ENCODE measurements at regions not wholly inside any gene's neighbourhood (a gene's known extent, or its start where the extent isn't known, plus 50 kb on each side); places are given as distances from the start of the nearest gene placed in this dataset.
"Not testable (repeated sequence)": the region's sequence is repeated elsewhere in the genome, so short reads cannot be mapped to it uniquely, and the experiment has no call there.

DNA sequence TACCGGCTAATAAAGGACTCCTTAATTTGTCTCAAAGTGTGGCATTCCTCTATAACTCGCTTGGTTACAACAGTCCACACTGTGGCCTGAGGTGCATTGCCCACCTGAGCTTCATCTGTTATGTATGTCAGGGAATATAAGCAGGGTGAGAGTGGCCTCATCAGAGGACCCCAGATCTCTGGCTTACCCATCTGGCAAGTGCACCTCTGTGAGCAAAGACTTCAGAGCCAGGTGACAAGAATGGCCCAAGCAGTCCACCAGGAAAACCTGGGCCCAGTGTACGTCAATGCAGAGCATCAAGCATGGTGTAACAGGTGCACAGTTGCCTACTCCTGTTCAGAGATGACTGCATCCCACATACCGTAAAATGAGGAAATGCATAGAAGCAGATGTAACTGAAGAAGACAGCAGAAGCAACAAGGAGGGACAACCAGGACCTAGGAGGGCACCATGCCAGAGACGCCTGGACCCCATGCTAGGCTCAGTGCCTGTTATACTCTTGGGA is 1621.0 kb downstream of the SPATA31A7 start:
- H3K4me1 ChIP-seq (replicated peaks in 1 of 2); H3K4me3 ChIP-seq; H3K27ac ChIP-seq; in situ Hi-C loops (cut with MboI; ENCODE audit: low pct_unique_long_range_greater_than_20kb in 2 of 9, low sequenced_read_pairs in 9 of 9, unreplicated experiment in 9 of 9); ATAC-seq (replicated peaks in 6 of 8): not testable (repeated sequence)
- 25 to 100% (median 56%) methylated on average over 1 to 3 of the region's 5 CpGs; no CpG with 5 or more reads in 1 of the 10 experiments for whole genome bisulfite sequencing, 10 experiments

DNA sequence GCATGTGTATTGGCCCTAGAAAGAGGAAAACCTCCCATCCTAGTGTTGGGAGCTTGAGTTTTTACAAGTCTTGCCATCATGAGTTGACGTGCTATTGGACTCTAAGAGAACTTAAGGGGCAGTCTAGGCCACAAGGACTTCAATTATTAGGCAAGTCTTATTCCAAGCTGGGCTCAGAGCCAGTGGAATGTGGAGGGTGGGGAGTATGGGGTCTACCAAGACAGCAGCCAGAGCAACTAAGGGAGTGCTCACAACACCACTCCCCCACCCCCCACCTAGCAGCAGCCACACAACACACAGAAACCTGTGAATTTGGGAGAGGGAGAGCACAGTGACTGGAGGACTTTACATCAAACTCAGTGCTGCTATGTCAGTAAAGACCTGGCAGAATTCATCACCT is 1625.6 kb downstream of the SPATA31A7 start:
- ATAC-seq (replicated peaks in 6 of 8); H3K27ac ChIP-seq; H3K4me1 ChIP-seq (replicated peaks in 1 of 2); H3K4me3 ChIP-seq; in situ Hi-C loops (cut with MboI; ENCODE audit: low pct_unique_long_range_greater_than_20kb in 2 of 9, low sequenced_read_pairs in 9 of 9, unreplicated experiment in 9 of 9): not testable (repeated sequence)
- 10 to 50% methylated on average over 1 of the region's 1 CpG; no CpG with 5 or more reads in 8 of the 10 experiments for WGBS, 10 experiments

DNA sequence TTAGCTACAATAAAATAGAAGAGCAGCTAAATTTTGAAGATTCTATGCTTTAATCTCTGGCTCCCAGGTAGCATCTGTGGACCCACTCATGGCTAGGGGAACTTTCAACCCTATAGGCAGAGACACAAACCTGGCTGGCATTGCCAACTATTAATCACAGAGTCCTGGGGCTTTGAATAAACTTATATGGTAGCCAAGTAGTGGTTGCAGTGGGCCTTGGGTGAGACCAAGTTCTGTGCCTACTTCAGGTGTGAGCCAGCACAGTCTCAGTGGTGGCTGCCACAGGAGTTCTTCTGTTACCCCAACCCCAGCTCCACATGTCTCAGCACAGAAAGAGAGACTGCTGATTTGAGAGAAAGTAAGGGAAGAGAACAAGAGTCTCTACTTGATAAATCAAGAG is 1626.5 kb downstream of the SPATA31A7 start:
- ATAC-seq (replicated peaks in 6 of 8); H3K4me3 ChIP-seq; H3K27ac ChIP-seq; H3K4me1 ChIP-seq (replicated peaks in 1 of 2); in situ Hi-C loops (cut with MboI; ENCODE audit: low pct_unique_long_range_greater_than_20kb in 2 of 9, low sequenced_read_pairs in 9 of 9, unreplicated experiment in 9 of 9): not testable (repeated sequence)

DNA sequence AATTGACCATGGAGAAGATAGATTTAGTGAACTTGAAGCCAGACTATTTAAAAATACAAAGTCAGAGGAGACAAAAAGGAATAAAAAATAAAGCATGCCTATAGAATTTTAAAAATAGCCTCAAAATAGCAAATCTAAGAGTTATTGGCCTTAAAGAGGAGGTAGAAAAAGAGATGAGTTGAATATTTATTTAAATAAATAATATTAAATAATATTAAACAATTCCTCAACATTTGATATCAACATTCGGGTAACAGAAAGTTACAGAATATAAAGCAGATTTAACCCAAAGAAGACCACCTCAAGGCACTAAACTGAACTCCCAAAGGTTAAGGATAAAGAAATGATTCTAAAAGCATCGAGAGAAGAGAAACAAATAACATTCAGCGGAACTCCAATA is 1627.4 kb downstream of the SPATA31A7 start:
- ATAC-seq (replicated peaks in 6 of 8); H3K27ac ChIP-seq; H3K4me3 ChIP-seq; H3K4me1 ChIP-seq (replicated peaks in 1 of 2); in situ Hi-C loops (cut with MboI; ENCODE audit: low pct_unique_long_range_greater_than_20kb in 2 of 9, low sequenced_read_pairs in 9 of 9, unreplicated experiment in 9 of 9): not testable (repeated sequence)
- 7 to 71% (median 32%) methylated on average over 1 of the region's 3 CpGs; no CpG with 5 or more reads in 2 of the 10 experiments for WGBS, 10 experiments

DNA sequence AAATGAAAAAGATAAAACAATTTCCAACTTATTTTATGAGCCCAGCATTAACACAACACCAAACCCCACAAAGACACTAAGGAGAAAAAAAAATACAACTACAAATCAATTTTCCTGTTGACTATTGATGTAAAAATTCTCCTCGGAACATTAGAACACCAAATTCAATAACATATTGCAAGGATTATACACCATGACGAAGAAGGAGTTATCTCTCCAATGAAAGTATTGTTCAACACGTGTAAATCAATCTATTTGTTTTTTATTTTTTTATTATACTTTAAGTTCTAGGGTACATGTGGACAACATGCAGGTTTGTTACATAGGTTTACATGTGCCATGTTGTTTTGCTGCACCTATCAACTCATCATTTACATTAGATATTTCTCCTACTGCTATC is 1632.3 kb downstream of the SPATA31A7 start:
- H3K4me3 ChIP-seq; H3K4me1 ChIP-seq (replicated peaks in 1 of 2); ATAC-seq (replicated peaks in 6 of 8); in situ Hi-C loops (cut with MboI; ENCODE audit: low pct_unique_long_range_greater_than_20kb in 2 of 9, low sequenced_read_pairs in 9 of 9, unreplicated experiment in 9 of 9); H3K27ac ChIP-seq: not testable (repeated sequence)
- WGBS, 10 experiments: 0 to 60% (median 8%) methylated on average over 1 to 2 of the region's 3 CpGs; no CpG with 5 or more reads in 4 of the 10 experiments

DNA sequence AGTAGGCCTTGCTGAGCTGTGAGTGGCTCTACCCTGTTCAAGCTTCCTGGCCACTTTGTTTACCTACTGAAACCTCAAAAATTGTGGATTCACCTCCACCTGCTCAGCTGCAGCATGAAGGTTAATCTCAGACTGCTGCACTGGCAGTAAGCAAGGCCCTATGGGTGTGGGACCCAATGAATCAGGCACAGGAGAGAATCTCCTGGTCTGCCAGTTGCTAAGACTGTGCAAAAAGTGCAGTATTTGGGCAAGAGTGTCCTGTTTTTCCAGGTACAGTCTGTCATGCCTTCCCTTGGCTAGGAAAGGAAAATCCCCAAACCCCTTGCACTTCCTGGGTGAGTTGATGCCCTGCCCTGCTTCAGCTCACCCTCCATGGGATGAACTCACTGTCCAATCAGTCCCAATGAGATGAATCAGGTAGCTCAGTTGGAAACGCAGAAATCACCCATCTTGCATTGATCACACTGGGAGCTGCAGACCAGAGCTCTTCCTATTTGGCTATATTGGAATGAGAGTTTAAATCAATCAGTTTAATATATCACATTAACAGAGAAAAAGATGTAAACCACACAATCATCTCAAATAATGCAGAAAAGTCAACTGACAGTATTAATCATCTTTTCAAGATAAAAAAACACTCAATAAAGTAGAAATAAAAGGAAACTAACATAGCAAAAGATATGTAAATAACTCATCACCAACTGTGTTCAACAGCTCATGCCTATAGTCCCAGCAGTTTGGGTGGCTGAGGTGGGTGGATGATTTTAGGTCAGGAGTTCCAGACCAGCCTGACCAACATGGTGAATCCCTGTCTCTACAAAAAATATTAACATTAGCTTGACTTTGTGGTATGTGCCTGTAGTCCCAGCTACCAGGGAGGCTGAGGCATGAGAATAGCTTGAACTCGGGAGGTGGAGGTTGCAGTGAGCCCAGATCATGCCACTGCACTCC is 1638.4 kb downstream of the SPATA31A7 start:
- in situ Hi-C loops (cut with MboI; ENCODE audit: low pct_unique_long_range_greater_than_20kb in 2 of 9, low sequenced_read_pairs in 9 of 9, unreplicated experiment in 9 of 9); H3K4me1 ChIP-seq (replicated peaks in 1 of 2); H3K4me3 ChIP-seq; ATAC-seq (replicated peaks in 6 of 8); H3K27ac ChIP-seq: not testable (repeated sequence)
- 0 to 75% (median 40%) methylated on average over 1 of the region's 2 CpGs; no CpG with 5 or more reads in 4 of the 10 experiments for WGBS, 10 experiments

DNA sequence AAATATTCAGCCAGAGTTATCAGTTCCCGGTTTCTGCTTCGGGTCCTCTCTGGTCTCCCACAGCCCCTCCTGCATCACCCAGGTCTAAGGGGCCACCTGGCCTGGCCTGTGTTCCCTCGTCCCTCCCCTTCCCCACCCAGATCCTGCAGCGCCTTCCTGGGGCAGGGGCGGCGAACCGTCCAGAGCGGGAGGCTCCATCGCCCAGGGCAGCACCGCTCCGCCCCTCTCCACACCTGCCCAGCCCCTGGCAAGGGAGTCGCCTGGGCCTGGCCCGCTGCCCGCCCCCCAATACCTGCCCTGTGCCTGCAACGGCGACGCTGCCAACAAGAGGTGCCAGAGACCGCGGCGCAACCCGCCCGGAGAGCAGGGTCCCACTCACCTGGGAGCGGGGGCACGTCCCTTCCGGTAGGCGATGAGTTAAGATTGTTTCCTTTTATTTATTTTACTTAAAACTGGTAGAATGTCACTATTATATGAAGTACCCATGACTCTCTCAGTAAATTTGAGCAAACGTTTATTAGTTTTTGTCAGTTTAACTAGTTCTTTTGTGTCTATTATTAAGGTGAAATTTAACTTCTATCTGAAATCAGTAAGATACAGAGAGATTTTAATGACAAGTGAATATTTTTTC is 1641.1 kb downstream of the SPATA31A7 start:
- in situ Hi-C loops (cut with MboI; ENCODE audit: low pct_unique_long_range_greater_than_20kb in 2 of 9, low sequenced_read_pairs in 9 of 9, unreplicated experiment in 9 of 9); H3K27ac ChIP-seq; ATAC-seq (replicated peaks in 6 of 8); H3K4me1 ChIP-seq (replicated peaks in 1 of 2); H3K4me3 ChIP-seq: not testable (repeated sequence)
- 0 to 40% (median 20%) methylated on average over 1 to 2 of the region's 27 CpGs; no CpG with 5 or more reads in 7 of the 10 experiments for WGBS, 10 experiments

DNA sequence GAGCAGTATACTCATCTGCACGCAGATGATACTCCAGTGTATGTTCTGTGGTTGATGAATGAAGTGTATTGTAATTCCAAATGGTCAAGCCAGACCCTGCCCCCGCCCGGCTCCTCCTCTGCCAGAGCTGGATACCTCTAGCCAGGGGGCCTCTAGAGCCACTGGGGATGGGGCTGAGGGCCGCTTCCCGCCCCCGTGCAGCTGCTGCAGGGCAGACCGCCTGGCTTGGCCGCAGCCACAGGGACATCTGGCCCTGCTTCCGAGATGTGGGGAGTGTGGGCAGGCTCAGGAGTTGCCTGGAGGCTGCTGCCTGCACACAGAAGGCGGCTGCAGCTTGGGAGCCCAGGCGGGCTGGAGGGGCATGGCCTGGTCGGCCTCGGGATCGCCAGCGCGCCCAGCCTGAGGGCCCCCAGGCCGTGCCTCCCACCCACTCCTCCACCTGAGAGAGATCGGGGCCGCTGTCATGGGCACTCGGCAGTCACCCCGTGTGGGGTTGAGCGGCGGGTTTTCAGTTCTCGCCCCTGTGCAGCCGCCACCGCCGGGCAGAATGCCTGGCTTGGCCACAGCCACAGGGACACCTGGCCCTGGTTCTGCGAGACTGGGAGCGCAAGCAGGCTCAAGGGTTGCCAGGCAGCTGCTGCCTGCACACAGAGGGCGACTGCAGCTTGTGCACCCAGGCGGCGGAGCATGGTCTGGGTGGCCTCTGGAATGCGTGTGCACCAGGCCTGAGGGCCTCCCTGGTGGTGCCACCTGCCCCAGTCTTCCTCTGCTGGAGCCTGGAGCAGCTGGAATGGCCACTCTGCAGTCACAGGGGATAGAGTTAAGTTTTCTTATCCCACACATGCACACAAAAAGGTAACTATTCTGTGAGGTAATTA is 1643.7 kb downstream of the SPATA31A7 start:
- H3K4me3 ChIP-seq; ATAC-seq (replicated peaks in 6 of 8); H3K27ac ChIP-seq; in situ Hi-C loops (cut with MboI; ENCODE audit: low pct_unique_long_range_greater_than_20kb in 2 of 9, low sequenced_read_pairs in 9 of 9, unreplicated experiment in 9 of 9); H3K4me1 ChIP-seq (replicated peaks in 1 of 2): not testable (repeated sequence)
- no CpG with 5 or more reads among the region's 33 CpGs for WGBS, 10 experiments

DNA sequence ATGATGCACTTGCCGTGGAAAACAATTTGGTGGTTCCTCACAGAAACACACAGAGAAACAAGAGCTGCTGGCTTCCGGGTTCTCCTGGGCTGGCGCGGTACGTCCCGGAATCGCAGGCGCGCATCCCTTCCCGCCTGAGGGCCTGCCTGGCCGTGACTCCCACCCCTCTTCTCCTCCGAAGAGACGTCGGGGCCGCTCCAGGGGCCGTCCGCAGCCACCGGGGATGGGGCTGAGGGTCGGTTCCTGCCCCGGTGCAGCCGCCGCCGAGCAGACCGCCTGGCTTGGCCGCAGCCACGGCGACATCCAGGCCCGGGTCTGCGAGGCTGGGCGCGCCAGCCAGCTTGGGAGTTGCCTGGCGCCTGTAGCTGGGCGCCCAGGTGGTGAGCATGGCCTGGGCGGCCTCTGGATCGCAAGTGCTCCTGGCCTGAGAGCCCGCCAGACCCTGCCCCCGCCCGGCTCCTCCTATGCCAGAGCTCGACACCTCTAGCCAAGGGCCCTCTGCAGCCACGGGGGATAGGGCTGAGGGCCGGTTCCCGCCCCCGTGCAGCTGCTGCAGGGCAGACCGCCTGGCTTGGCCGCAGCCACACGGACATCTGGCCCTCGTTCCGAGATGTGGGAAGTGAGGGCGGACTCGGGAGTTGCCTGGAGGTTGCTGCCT is 1647.5 kb downstream of the SPATA31A7 start:
- H3K4me3 ChIP-seq: peak overlapping the region in 4 of 5 donors; percentile 26 to 62 (median 38)
- H3K27ac ChIP-seq; H3K4me1 ChIP-seq (replicated peaks in 1 of 2); in situ Hi-C loops (cut with MboI; ENCODE audit: low pct_unique_long_range_greater_than_20kb in 2 of 9, low sequenced_read_pairs in 9 of 9, unreplicated experiment in 9 of 9); ATAC-seq (replicated peaks in 6 of 8): not testable (repeated sequence)
- WGBS, 10 experiments: no CpG with 5 or more reads among the region's 50 CpGs

DNA sequence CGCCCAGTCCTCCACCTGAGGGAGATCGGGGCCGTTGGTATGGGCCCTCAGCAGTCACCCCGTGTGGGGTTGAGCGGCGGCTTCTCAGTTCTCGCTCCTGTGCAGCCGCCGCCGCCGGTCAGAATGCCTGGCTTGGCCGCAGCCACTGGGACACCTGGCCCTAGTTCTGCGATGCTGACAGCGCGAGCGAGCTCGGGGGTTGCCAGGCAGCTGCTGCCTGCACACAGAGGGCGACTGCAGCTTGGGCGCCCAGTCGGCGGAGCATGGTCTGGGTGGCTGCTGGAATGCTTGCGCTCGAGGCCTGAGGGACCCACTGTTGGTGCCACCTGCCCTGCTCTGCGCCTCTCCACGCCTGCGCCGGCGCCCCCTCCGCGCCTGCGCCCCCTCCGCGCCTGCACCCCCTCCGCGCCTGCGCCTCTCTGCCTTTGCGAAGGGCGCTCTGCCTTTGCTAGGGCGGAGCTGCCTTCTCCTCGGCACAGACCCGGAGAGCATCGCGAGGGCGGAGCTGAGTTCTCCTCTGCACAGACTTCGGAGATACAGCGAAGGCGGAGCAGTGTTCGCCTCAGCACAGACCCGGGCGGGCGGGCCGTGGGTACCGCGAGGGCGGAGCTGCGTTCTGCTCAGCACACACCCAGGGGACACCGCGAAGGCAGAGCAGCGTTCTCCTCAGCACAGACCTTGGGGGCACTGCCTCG is 1648.3 kb downstream of the SPATA31A7 start:
- in situ Hi-C loops (cut with MboI; ENCODE audit: low pct_unique_long_range_greater_than_20kb in 2 of 9, low sequenced_read_pairs in 9 of 9, unreplicated experiment in 9 of 9); H3K4me1 ChIP-seq (replicated peaks in 1 of 2): not testable (repeated sequence)
- Histone ChIP-seq H3K27ac (peak overlapping the region; percentile 39 to 55), H3K4me3 (peak overlapping the region; percentile 26 to 62 (median 40))
- ATAC-seq (replicated peaks in 6 of 8): peak; percentile 99 to 100 (median 100)
- WGBS, 10 experiments: 0 to 1% methylated on average over 5 to 18 of the region's 60 CpGs; no CpG with 5 or more reads in 8 of the 10 experiments

DNA sequence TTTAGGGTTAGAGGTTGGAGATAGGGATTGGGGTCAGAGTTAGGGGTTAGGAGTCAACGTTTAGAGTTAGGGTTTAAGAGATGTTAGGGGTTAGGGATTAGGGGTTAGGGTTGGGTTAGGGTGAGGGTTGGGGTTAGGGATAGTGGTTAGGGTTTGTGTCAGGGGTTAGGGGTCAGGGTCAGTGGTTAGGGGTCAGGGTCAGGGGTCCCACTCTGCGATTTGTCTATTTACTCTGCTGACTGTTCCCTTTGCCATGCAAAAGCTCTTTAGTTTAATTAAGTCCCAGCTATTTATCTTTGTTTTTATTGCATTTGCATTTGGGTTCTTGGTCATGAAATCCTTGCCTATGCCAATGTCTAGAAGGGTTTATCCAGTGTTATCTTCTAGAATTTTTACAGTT is 1649.3 kb downstream of the SPATA31A7 start:
- in situ Hi-C loops (cut with MboI; ENCODE audit: low pct_unique_long_range_greater_than_20kb in 2 of 9, low sequenced_read_pairs in 9 of 9, unreplicated experiment in 9 of 9); H3K4me3 ChIP-seq; H3K4me1 ChIP-seq (replicated peaks in 1 of 2); ATAC-seq (replicated peaks in 6 of 8); H3K27ac ChIP-seq: not testable (repeated sequence)
- no CpG with 5 or more reads among the region's 2 CpGs for WGBS, 10 experiments

DNA sequence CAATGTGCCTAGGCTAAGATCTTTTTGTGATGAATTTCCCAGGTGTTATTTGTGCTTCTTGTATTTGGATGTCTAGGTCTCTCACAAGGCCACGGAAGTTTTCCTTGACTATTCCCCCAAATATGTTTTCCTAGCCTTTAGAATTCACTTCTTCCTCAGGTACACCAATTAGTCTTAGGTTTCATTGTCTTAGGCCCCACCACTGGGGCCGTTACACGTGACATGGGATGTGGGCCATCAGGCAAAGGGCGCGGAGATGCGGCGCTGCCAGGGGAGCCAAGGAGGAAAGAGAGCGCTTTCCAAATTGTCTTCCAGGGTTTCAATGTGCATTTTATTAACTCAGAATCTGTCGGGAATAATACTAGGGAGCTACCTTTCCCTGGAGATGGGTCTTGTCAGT is 1653.3 kb downstream of the SPATA31A7 start:
- ATAC-seq (replicated peaks in 6 of 8); H3K4me3 ChIP-seq; H3K27ac ChIP-seq; in situ Hi-C loops (cut with MboI; ENCODE audit: low pct_unique_long_range_greater_than_20kb in 2 of 9, low sequenced_read_pairs in 9 of 9, unreplicated experiment in 9 of 9); H3K4me1 ChIP-seq (replicated peaks in 1 of 2): not testable (repeated sequence)
- 2 to 50% (median 40%) methylated on average over 1 to 8 of the region's 9 CpGs; no CpG with 5 or more reads in 1 of the 10 experiments for WGBS, 10 experiments
